K562 (cell line): ENCODE measurements at regions not wholly inside any gene's neighbourhood (a gene's known extent, or its start where the extent isn't known, plus 50 kb on each side); places are given as distances from the start of the nearest gene placed in this dataset.

ENCODE experiments used
- TAF1 ChIP-seq: IDR thresholded peaks from 2 replicates; pipeline ENCODE4 v1.6.1; 2011; ENCODE audit warnings: mild to moderate bottlenecking, low read length, moderate library complexity; ENCODE audit not compliant: insufficient read depth, control insufficient read depth, severe bottlenecking; ENCODE audit errors: extremely low read depth
- ZNF274 ChIP-seq: IDR thresholded peaks from 2 replicates; pipeline ENCODE4 v1.6.1; 2011; ENCODE audit warnings: low read depth, mild to moderate bottlenecking, low read length, moderate library complexity, borderline replicate concordance
- TF ChIP-seq, protein P1 (sequence below), 3 experiments: IDR thresholded peaks in 2 of 3; conservative IDR thresholded peaks in 1 of 3; 2 replicates each; pipeline ENCODE4 v1.5.1; 2011 to 2012; ENCODE audit warnings: low read length in 3 of 3, mild to moderate bottlenecking in 3 of 3, control low read depth in 2 of 3, improper control_type of control experiment in 1 of 3, inconsistent platforms in 1 of 3, low read depth in 1 of 3, mixed read lengths in 1 of 3, moderate library complexity in 1 of 3; ENCODE audit not compliant: insufficient read depth in 2 of 3

DNA sequence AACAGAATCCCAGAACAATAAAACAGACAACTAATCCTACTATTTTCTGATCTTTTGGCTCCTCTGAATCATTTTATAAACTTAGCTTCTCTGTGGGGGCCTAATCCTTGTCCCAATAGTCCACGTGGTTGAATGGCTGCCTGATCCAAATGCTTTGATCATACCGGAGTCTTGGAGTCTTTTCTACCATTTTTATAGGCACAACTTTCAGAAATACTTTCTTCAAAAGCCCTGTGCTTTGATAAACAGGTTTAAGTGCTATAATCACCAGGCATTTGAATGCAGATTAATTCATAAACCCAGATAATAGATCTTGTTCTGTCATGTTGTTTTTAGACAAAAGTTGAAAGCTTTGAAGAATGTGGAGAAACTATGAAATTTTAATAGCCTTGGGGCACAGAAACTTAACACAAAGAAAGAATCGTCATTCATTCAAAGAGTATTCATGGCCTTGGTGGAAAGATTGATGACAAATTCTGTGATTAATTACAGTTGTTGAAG lies 163.7 kb downstream of the AHR start:
- no peak for TF ChIP-seq TAF1
- TF ChIP-seq, protein P1, sequence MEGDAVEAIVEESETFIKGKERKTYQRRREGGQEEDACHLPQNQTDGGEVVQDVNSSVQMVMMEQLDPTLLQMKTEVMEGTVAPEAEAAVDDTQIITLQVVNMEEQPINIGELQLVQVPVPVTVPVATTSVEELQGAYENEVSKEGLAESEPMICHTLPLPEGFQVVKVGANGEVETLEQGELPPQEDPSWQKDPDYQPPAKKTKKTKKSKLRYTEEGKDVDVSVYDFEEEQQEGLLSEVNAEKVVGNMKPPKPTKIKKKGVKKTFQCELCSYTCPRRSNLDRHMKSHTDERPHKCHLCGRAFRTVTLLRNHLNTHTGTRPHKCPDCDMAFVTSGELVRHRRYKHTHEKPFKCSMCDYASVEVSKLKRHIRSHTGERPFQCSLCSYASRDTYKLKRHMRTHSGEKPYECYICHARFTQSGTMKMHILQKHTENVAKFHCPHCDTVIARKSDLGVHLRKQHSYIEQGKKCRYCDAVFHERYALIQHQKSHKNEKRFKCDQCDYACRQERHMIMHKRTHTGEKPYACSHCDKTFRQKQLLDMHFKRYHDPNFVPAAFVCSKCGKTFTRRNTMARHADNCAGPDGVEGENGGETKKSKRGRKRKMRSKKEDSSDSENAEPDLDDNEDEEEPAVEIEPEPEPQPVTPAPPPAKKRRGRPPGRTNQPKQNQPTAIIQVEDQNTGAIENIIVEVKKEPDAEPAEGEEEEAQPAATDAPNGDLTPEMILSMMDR (IDR thresholded peaks at IDR 0.05 in 2 of 3, conservative IDR thresholded peaks at IDR 0.05 in 1 of 3; ENCODE audit: insufficient read depth in 2 of 3, low read depth in 1 of 3, low read length in 3 of 3) = no peak
- no peak for TF ChIP-seq ZNF274
